ENCODE measurements at regions not wholly inside any gene's neighbourhood (a gene's known extent, or its start where the extent isn't known, plus 50 kb on each side); places are given as distances from the start of the nearest gene placed in this dataset.

GRCh38 chr6:78511009-78511408 lies 356.3 kb upstream of the IRAK1BP1 start:
- ChIA-PET CTCF (no interaction called here), POLR2A (ENCODE audit: unreplicated experiment) (interaction anchor here (0.6 kb wide), 1 partner anchor 568 kb away, joined by 4 read pairs; no protein-coding TSS in a partner anchor)

GRCh38 chr6:78513856-78514255 lies 353.5 kb upstream of the IRAK1BP1 start:
- Histone ChIP-seq H3K4me1 (replicated peaks; ENCODE audit: insufficient read depth) (no peaks in the 10 kb centered on the region), H2AFZ (no peak overlapping the region), H3K27ac (no peak overlapping the region), H3F3A (ENCODE audit: insufficient read depth, low read depth) (no peaks in the 10 kb centered on the region), H3K9me3 (ENCODE audit: insufficient read depth, low read depth) (no peaks in the 10 kb centered on the region), H3K4me2 (no peak overlapping the region), H4K20me1 (ENCODE audit: insufficient read depth) (no peaks in the 10 kb centered on the region), H3K27me3 (ENCODE audit: insufficient read depth, low read depth) (no peaks in the 10 kb centered on the region), H3K36me3 (ENCODE audit: low read depth) (no peaks in the 10 kb centered on the region), H3K4me3 (no peak overlapping the region), H3K9me2 (ENCODE audit: insufficient read depth) (no peaks in the 10 kb centered on the region), H3K79me2 (ENCODE audit: low read depth) (no peaks in the 10 kb centered on the region)
- BruUV-seq (replicated peaks) = no TSS peak
- CTCF ChIA-PET = no interaction called here
- DNase-seq = no peak
- POLR2A ChIA-PET (ENCODE audit: unreplicated experiment) = no interaction called here
- TF ChIP-seq EZH2 (IDR thresholded peaks at IDR 0.05; ENCODE audit: low read depth) = no peak
- no peak for TF ChIP-seq CTCF (conservative IDR thresholded peaks at IDR 0.05)
- intact Hi-C loops (cut with micrococcal nuclease; ENCODE audit: unreplicated experiment) = no loop called here

More at GRCh38 chr6:78511009-78511408, 356.3 kb upstream of the IRAK1BP1 start:
- Histone ChIP-seq H4K20me1 (ENCODE audit: insufficient read depth) (no peaks in the 10 kb centered on the region), H3F3A (ENCODE audit: insufficient read depth, low read depth) (no peaks in the 10 kb centered on the region), H3K4me1 (replicated peaks; ENCODE audit: insufficient read depth) (no peaks in the 10 kb centered on the region), H3K9me3 (ENCODE audit: insufficient read depth, low read depth) (no peaks in the 10 kb centered on the region), H3K36me3 (ENCODE audit: low read depth) (no peaks in the 10 kb centered on the region), H3K27me3 (ENCODE audit: insufficient read depth, low read depth) (no peaks in the 10 kb centered on the region), H3K79me2 (ENCODE audit: low read depth) (no peaks in the 10 kb centered on the region), H2AFZ (no peak overlapping the region), H3K27ac (no peak overlapping the region), H3K9me2 (ENCODE audit: insufficient read depth) (no peaks in the 10 kb centered on the region), H3K4me3 (no peak overlapping the region), H3K4me2 (no peak overlapping the region)
- intact Hi-C loops (cut with micrococcal nuclease; ENCODE audit: unreplicated experiment) = no loop called here
- TF ChIP-seq EZH2 (IDR thresholded peaks at IDR 0.05; ENCODE audit: low read depth) = no peak
- no peak for TF ChIP-seq CTCF (conservative IDR thresholded peaks at IDR 0.05)
- BruUV-seq (replicated peaks) = no TSS peak
- DNase-seq = no peak

- Histone ChIP-seq H3F3A (ENCODE audit: insufficient read depth, low read depth) (no peaks in the 10 kb centered on the region), H3K36me3 (ENCODE audit: low read depth) (no peaks in the 10 kb centered on the region), H2AFZ (no peak overlapping the region), H3K4me1 (replicated peaks; ENCODE audit: insufficient read depth) (no peaks in the 10 kb centered on the region), H3K27me3 (ENCODE audit: insufficient read depth, low read depth) (no peaks in the 10 kb centered on the region), H3K9me2 (ENCODE audit: insufficient read depth) (no peaks in the 10 kb centered on the region), H3K27ac (no peak overlapping the region), H4K20me1 (ENCODE audit: insufficient read depth) (no peaks in the 10 kb centered on the region), H3K4me2 (no peak overlapping the region), H3K9me3 (ENCODE audit: insufficient read depth, low read depth) (no peaks in the 10 kb centered on the region), H3K79me2 (ENCODE audit: low read depth) (no peaks in the 10 kb centered on the region), H3K4me3 (no peak overlapping the region)
- intact Hi-C loops (cut with micrococcal nuclease; ENCODE audit: unreplicated experiment) = no loop called here
- no peak for TF ChIP-seq EZH2 (IDR thresholded peaks at IDR 0.05; ENCODE audit: low read depth)
- TF ChIP-seq CTCF (conservative IDR thresholded peaks at IDR 0.05) = no peak
- ChIA-PET CTCF (interaction anchor here (0.6 kb wide), 1 partner anchor 1484 kb away, joined by 4 read pairs; no protein-coding TSS in a partner anchor), POLR2A (ENCODE audit: unreplicated experiment) (no interaction called here)
- no TSS peak for BruUV-seq (replicated peaks)
- no peak for DNase-seq
These were observed 352.1 kb upstream of the IRAK1BP1 start for GRCh38 chr6:78515271-78515670.

Data from PC-9 (cell line).